GM12892 (cell line): ENCODE measurements at regions not wholly inside any gene's neighbourhood (a gene's known extent, or its start where the extent isn't known, plus 50 kb on each side); places are given as distances from the start of the nearest gene placed in this dataset.

Experiments
- POLR2A ChIP-seq: IDR thresholded peaks from 2 replicates; pipeline ENCODE4 v1.6.1; 2011; ENCODE audit warnings: low read depth, low read length, control low read depth
- POLR2AphosphoS5 ChIP-seq: IDR thresholded peaks from 2 replicates; pipeline ENCODE4 v1.6.1; 2011; ENCODE audit warnings: low read depth, low read length, control low read depth

GRCh38 chr1:199774433-199775089, 252.9 kb upstream of the NR5A2 start:
- TF ChIP-seq POLR2AphosphoS5 (no peak), POLR2A (no peak)
